ENCODE measurements at regions not wholly inside any gene's neighbourhood (a gene's known extent, or its start where the extent isn't known, plus 50 kb on each side); places are given as distances from the start of the nearest gene placed in this dataset.

GRCh38 chr4:111854494-111855087 lies 290.7 kb upstream of the FAM241A start:
- peak; percentile 74 for TF ChIP-seq CTCF (IDR thresholded peaks at IDR 0.05; ENCODE audit: borderline replicate concordance, extremely low read depth, low read length, poor library complexity, severe bottlenecking)
- no peak for TF ChIP-seq EZH2 (IDR thresholded peaks at IDR 0.05; ENCODE audit: borderline replicate concordance, low read depth, low read length, severe bottlenecking)

Data from DND-41 (cell line).